CD14-positive monocyte (primary cell): ENCODE measurements at regions not wholly inside any gene's neighbourhood (a gene's known extent, or its start where the extent isn't known, plus 50 kb on each side); places are given as distances from the start of the nearest gene placed in this dataset.

Experiments
- DNase-seq, 3 donors: peaks; one replicate each; pipeline ENCODE4 v3.0.0-alpha.2; 2011 to 2022
- H2AFZ ChIP-seq: 2 replicates; pipeline ENCODE4 v1.6.0; 2012; ENCODE audit warnings: mild to moderate bottlenecking, low read depth, low read length, inconsistent platforms; ENCODE audit not compliant: insufficient read depth, poor library complexity, severe bottlenecking
- H3K27ac ChIP-seq, 2 donors: 1 replicate in 1 of 2; 2 replicates in 1 of 2; pipeline ENCODE4 v1.5.1; 2012 to 2013; ENCODE audit warnings: low read length in 2 of 2, control low read depth in 1 of 2, inconsistent platforms in 1 of 2, low read depth in 1 of 2, mild to moderate bottlenecking in 1 of 2
- H3K27me3 ChIP-seq, 2 donors: one replicate each; pipeline versions ENCODE4 v1.6.0 to v1.6.1; 2011 to 2013; ENCODE audit warnings: low read length in 2 of 2; ENCODE audit not compliant: control insufficient read depth in 2 of 2, insufficient read depth in 2 of 2
- H3K36me3 ChIP-seq, 2 donors: replicated peaks in 1 of 2; 1 replicate in 1 of 2; 2 replicates in 1 of 2; pipeline versions ENCODE4 v1.5.1 to v1.6.1; 2012 to 2013; ENCODE audit warnings: low read length in 2 of 2, control low read depth in 1 of 2, inconsistent platforms in 1 of 2, mild to moderate bottlenecking in 1 of 2; ENCODE audit not compliant: insufficient read depth in 2 of 2, control insufficient read depth in 1 of 2
- H3K4me1 ChIP-seq, 2 donors: 1 replicate in 1 of 2; 2 replicates in 1 of 2; pipeline versions ENCODE4 v1.5.1 to v1.6.1; 2012 to 2013; ENCODE audit warnings: low read length in 2 of 2, control low read depth in 1 of 2, inconsistent platforms in 1 of 2, mild to moderate bottlenecking in 1 of 2, moderate library complexity in 1 of 2; ENCODE audit not compliant: insufficient read depth in 2 of 2, control insufficient read depth in 1 of 2
- H3K4me2 ChIP-seq: replicated peaks from 2 replicates; pipeline ENCODE3; 2012; ENCODE audit warnings: low read length, moderate library complexity, mild to moderate bottlenecking; ENCODE audit not compliant: poor library complexity, severe bottlenecking; ENCODE audit errors: extremely low read depth
- H3K4me3 ChIP-seq, 3 experiments: fragments of 200-600 bp in 1 of 3; sonication (generic) in 1 of 3; replicated peaks in 1 of 3; 1 replicate in 2 of 3; 2 replicates in 1 of 3; pipeline ENCODE4 v1.5.1; 2011 to 2013; ENCODE audit warnings: low read length in 3 of 3, mild to moderate bottlenecking in 3 of 3, control low read depth in 2 of 3, low read depth in 2 of 3, inconsistent platforms in 1 of 3, moderate library complexity in 1 of 3
- H3K79me2 ChIP-seq: 2 replicates; pipeline ENCODE4 v1.6.0; 2012; ENCODE audit warnings: mild to moderate bottlenecking, control low read depth, inconsistent platforms, low read length, moderate library complexity; ENCODE audit not compliant: insufficient read depth
- H3K9ac ChIP-seq: 2 replicates; pipeline ENCODE4 v1.6.0; 2017; ENCODE audit warnings: low read length, mild to moderate bottlenecking; ENCODE audit not compliant: insufficient read depth, poor library complexity, severe bottlenecking
- H3K9me3 ChIP-seq, 2 donors: replicated peaks in 1 of 2; 1 replicate in 1 of 2; 2 replicates in 1 of 2; pipeline versions ENCODE4 v1.5.1 to v1.6.1; 2012 to 2013; ENCODE audit warnings: low read length in 2 of 2, control low read depth in 1 of 2; ENCODE audit not compliant: control insufficient read depth in 1 of 2, insufficient read depth in 1 of 2
- H4K20me1 ChIP-seq: 2 replicates; pipeline ENCODE4 v1.6.0; 2012; ENCODE audit warnings: mild to moderate bottlenecking, low read length, control low read depth, moderate library complexity; ENCODE audit not compliant: insufficient read depth
- H3K27ac Mint-ChIP-seq, 7 donors: one replicate each; pipeline ENCODE4 v1.8.0; 2020; ENCODE audit warnings: mild to moderate bottlenecking in 7 of 7, mixed read lengths in 7 of 7, moderate library complexity in 6 of 7, inconsistent platforms in 2 of 7
- H3K27me3 Mint-ChIP-seq, 3 donors: one replicate each; pipeline ENCODE4 v1.8.0; 2021 to 2022; ENCODE audit warnings: low read depth in 3 of 3, mild to moderate bottlenecking in 3 of 3, mixed read lengths in 3 of 3, moderate library complexity in 3 of 3, inconsistent platforms in 1 of 3
- H3K36me3 Mint-ChIP-seq, 2 donors: one replicate each; pipeline ENCODE4 v1.8.0; 2020; ENCODE audit warnings: mixed read lengths in 2 of 2, inconsistent platforms in 1 of 2, mild to moderate bottlenecking in 1 of 2
- H3K4me1 Mint-ChIP-seq: one replicate; pipeline ENCODE4 v1.8.0; 2020; ENCODE audit warnings: mild to moderate bottlenecking, mixed read lengths
- H3K4me3 Mint-ChIP-seq, 2 donors: one replicate each; pipeline ENCODE4 v1.8.0; 2020; ENCODE audit warnings: mild to moderate bottlenecking in 2 of 2, mixed read lengths in 2 of 2, moderate library complexity in 1 of 2
- H3K9me3 Mint-ChIP-seq, 7 donors: one replicate each; pipeline ENCODE4 v1.8.0; 2020 to 2022; ENCODE audit warnings: mixed read lengths in 7 of 7, mild to moderate bottlenecking in 6 of 7, moderate library complexity in 6 of 7, inconsistent platforms in 2 of 7
- CTCF ChIP-seq: fragments of 200-600 bp; IDR thresholded peaks from one replicate; pipeline ENCODE4 v1.8.0; 2022; ENCODE audit warnings: antibody characterized with exemption, mild to moderate bottlenecking
- WGBS: methylation state at CpG from one replicate; pipeline ENCODE4 v1.1.5; 2013; ENCODE audit warnings: missing lambda C conversion rate; ENCODE audit not compliant: insufficient coverage; 5-methylcytosine and 5-hydroxymethylcytosine counted together
- intact Hi-C, 2 donors: fragments of 100-400 bp; cut with micrococcal nuclease; formaldehyde crosslinking; loops; one replicate each; pipeline versions ENCODE4 v1.15.0 to v1.15.1; 2023

DNA sequence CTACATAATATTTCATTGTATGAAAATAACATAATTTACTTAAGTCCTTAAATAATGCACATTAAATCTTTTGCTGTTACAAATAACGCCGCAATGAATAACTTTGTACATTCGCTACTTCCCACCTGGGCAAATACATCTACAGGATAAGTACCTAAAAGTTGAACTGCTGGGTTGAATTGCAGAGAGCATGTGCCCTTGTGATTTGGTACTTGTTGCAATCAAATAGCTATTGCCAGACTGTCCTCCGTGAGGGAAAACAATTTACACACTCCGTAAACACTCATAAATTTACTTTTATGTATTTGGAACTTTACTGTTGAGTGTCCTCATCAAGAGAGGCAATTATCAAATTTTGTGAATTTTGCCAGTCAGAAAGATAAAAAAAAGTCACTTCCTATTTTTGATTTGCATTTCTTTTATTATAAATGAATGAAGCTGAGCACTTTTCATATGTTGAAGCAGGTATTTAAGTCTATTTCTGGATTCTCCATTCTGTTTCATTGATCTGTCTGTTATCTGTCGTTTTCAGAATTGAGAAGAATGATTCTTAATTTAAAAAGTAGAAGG, 140.8 kb upstream of the SERTAD2 start:
- H3K27ac ChIP-seq: no peak overlapping the region
- TF ChIP-seq CTCF: no peak
- H3K9me3 ChIP-seq: no peaks in the 10 kb centered on the region
- no peaks in the 10 kb centered on the region for H3K4me1 ChIP-seq
- Mint-ChIP-seq H3K4me3 (no peak overlapping the region), H3K27ac (no peak overlapping the region), H3K9me3 (no peaks in the 10 kb centered on the region), H3K4me1 (no peaks in the 10 kb centered on the region), H3K36me3 (no peaks in the 10 kb centered on the region), H3K27me3 (peaks cover 0 to 2% (median 0%) of the 10 kb centered on the region in 3 donors)
- no CpG with 5 or more reads among the region's 6 CpGs for WGBS
- no peaks in the 10 kb centered on the region for H3K79me2 ChIP-seq
- H2AFZ ChIP-seq: no peak overlapping the region
- H3K36me3 ChIP-seq: no peaks in the 10 kb centered on the region
- H4K20me1 ChIP-seq: no peaks in the 10 kb centered on the region
- intact Hi-C loops: no loop called here
- no peak overlapping the region for H3K9ac ChIP-seq
- H3K4me3 ChIP-seq: no peak overlapping the region
- no peaks in the 10 kb centered on the region for H3K27me3 ChIP-seq
- DNase-seq: no peak
- H3K4me2 ChIP-seq: no peak overlapping the region

DNA sequence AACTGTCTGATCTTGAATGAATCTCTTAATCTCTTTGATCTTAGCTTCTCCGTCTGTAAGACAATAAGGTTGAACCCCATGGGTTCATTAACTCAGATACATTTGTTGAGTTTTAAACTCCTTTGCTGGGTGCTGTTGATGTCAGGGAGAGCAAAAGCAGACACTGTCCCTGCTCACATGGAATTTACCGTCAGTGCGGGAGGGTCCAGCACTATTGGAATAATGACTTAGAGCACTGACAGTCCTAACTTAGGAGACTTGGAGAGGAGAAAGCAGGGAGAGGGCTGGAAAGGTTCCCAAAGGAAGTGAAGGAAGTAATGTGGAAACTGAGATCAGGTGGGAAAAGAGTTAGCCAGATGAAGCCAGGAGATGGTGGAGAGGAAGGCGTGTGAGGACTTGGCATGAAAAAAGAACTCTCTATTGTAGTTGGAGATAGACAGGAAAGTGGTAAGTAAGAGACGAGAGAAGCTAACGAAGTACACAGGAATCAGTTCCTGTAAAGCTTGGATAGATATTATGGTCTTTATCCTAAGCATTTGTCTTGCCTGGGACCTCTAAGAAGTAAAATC, 141.4 kb upstream of the SERTAD2 start:
- TF ChIP-seq CTCF: no peak
- no peak overlapping the region for H3K4me2 ChIP-seq

More for the DNA sequence above, 141.4 kb upstream of the SERTAD2 start:
- intact Hi-C loops: no loop called here
- no peaks in the 10 kb centered on the region for H3K9me3 ChIP-seq
- no peaks in the 10 kb centered on the region for H3K4me1 ChIP-seq
- H3K79me2 ChIP-seq: no peaks in the 10 kb centered on the region
- H3K27me3 ChIP-seq: no peaks in the 10 kb centered on the region
- no peak overlapping the region for H3K9ac ChIP-seq
- H3K4me3 ChIP-seq: no peak overlapping the region
- no peak overlapping the region for H3K4me3 Mint-ChIP-seq
- no peaks in the 10 kb centered on the region for H3K9me3 Mint-ChIP-seq
- no peaks in the 10 kb centered on the region for H3K36me3 ChIP-seq
- peaks cover 0 to 2% (median 0%) of the 10 kb centered on the region in 3 donors for H3K27me3 Mint-ChIP-seq
- H2AFZ ChIP-seq: no peak overlapping the region
- DNase-seq: no peak
- H3K27ac Mint-ChIP-seq: no peak overlapping the region
- H4K20me1 ChIP-seq: no peaks in the 10 kb centered on the region
- no peak overlapping the region for H3K27ac ChIP-seq
- no peaks in the 10 kb centered on the region for H3K36me3 Mint-ChIP-seq
- H3K4me1 Mint-ChIP-seq: no peaks in the 10 kb centered on the region
- WGBS: 86% methylated on average over 4 of the region's 6 CpGs
